NT2/D1 (cell line): ENCODE measurements at regions not wholly inside any gene's neighbourhood (a gene's known extent, or its start where the extent isn't known, plus 50 kb on each side); places are given as distances from the start of the nearest gene placed in this dataset.

ENCODE experiments used
- YY1 ChIP-seq: IDR thresholded peaks from 2 replicates; pipeline ENCODE4 v1.6.1; 2011; ENCODE audit not compliant: insufficient read length, insufficient read depth
- ZNF274 ChIP-seq: IDR thresholded peaks from 2 replicates; pipeline ENCODE4 v1.6.1; 2011; ENCODE audit warnings: mild to moderate bottlenecking, low read depth, low read length

DNA sequence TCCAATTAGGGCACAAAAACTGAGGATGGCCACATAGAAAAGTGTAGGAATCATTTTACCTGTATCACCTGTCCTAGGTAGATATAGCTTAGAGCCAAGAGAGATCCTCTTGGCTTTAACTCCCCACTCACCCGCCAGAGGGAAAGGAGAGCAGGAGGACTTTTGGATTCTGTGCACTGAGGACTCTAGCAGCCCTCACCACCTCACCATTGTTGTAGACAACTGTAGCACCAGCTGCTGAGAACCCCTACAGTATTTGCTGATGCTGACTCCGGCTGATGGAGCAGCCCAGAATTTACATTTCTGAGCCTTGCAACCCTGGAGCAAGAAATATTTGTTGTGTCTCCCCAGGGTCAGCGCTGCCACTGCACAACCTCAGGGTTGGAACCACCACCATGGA is 2044.4 kb downstream of the OLFM4 start:
- no peak for TF ChIP-seq YY1
- no peak for TF ChIP-seq ZNF274
